Left lobe of liver (tissue), 2 donors: ENCODE measurements at regions not wholly inside any gene's neighbourhood (a gene's known extent, or its start where the extent isn't known, plus 50 kb on each side); places are given as distances from the start of the nearest gene placed in this dataset.
A peak's percentile ranks its signal among the peaks of the same experiment; 100 is the strongest.

Experiments
- ATAC-seq: fragments of 200-7000 bp; cut with Tn5 transposase; one replicate; pipeline ENCODE4 v1.9.1; 2020; ENCODE audit warnings: mild to moderate bottlenecking, moderate library complexity
- DNase-seq: peaks from one replicate; pipeline ENCODE4 v3.0.0-alpha.2; 2020; ENCODE audit warnings: low spot score
- donor health status: DM: no; HTN: no; CAD: no; lungs with moderate emphysema.
- donor health status: DM: no; HTN: yes; CAD: no.

DNA sequence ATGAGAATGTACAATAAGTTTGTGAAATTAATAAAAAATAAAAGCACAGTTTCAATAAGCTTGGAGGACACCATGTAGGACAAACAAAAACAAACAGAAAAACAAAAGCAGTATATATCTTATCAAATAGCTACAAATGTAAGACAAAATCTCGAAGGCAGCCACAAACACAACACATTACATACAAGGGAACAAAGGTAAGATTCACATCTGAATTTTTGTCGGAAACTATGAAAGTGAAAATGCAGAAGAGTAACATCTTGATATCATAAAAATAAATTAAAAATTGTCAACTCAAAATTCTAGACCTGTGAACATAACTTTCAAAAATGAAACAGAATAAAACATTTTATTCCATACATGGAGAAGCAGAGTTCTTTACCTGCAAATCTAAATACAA is 1049.5 kb upstream of the ADGRL2 start:
- DNase-seq, result no peak

DNA sequence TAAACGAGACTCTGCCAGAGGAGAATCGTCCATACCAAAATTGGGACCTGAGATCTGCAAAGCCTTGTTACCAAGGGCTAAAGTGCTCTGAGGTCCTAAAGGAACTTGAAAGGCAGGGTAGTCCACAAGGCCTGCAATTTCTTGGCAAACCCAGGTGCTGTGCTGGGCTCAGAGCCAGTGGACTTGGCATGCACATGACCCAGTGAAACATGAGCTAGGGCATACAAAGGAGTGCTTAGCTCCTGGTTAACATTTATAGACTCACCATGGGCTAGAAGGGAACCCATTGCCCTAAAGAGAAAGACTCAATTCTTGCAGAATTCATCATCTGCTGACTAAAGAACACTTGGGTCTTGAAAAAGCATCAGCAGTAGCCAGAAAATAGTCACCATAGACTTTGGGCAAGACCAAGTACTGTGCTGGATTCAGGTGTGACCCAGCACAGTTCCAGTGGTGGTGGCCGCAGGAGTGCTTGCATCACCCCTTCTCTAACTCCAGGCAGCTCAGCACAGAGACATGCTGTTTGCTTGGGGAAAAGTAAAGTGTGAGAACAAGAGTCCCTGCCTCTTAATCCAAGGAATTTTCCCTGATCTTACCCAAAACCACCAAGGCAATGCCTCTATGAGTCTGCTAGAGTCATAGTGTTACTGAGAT is 1069.4 kb upstream of the ADGRL2 start:
- ATAC-seq, result peak; percentile 97
- peak; percentile 84 for DNase-seq

More for the DNA sequence above, 1049.5 kb upstream of the ADGRL2 start:
- ATAC-seq, result no peak

DNA sequence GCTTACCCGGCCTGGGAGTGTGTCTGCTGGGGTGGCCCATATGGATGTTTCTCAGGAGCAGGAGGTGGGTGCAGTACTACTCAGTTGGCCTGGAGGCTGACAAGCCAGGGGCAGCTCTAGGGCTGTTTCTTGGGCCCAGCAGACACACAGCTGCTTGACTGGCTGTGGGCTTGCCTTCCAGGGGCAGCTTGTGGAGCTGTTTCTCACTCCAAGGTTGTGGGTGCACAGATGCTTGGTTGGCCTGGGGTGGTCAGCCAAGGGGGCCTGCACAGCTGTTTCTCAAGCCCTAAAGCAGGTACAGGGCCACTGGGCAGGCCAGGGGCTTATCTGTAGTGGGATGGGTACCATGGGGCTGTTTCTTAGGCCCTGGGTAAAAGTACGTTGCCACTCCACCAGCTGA is 1078.1 kb upstream of the ADGRL2 start:
- no peak for DNase-seq
- no peak for ATAC-seq

DNA sequence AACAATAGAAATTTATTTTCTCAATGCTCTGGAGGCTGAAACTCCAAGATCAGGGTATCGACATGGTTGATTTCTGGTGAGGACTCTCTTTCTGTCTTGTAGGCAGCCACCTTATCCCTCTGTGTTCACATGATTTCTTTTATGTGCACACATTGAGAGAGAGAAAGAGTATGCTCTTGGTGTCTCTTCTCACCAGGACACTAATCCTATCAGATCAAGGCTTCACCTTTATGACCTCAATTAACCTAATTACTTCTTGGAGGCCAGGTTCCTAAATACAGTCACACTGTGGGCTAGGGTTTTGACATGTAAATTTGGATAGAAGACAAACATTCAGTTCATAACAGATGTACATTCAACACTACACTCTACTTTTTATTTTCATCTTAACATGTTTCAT is 1094.2 kb upstream of the ADGRL2 start:
- no peak for ATAC-seq

DNA sequence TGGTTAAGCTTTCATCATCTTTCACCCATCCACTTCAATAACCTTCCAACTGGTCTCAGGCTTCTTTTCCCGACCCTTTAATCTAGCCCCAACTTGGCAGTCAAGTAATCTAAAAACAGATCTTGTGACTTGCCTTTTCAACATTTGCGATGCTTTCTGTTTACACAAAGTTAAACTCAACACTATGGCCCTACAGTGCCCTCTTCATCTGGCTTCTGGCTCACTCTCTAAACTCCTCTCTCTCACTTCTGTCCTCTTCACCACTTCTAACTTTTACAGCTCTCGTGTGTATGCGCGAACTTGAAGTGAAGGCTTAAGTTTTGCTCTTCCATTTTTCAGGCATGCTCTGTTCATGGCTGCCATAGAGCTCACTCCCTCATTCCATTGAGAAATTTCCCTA is 1122.3 kb upstream of the ADGRL2 start:
- no peak for DNase-seq
- peak; percentile 60 for ATAC-seq

More for the DNA sequence above, 1094.2 kb upstream of the ADGRL2 start:
- no peak for DNase-seq

DNA sequence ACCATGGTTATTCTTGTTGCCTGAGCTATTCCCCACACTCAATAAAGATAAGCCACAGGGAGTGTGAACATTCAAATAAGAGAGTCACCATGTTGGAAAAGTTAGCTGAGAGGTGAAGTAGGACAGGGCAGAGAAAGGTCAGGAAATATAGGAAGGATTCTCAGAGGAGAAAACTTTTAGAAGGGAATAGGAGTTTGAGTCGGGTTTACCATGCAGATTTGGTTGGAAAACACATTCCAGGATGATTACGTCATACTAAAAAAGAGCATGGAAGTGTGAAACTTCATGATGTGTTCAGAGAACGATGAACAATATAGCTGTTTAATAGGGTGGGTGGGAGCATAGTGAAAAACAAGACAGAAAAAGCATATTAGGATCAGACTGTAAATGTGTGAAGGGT is 1125.3 kb upstream of the ADGRL2 start:
- DNase-seq (no peak), ATAC-seq (no peak)

DNA sequence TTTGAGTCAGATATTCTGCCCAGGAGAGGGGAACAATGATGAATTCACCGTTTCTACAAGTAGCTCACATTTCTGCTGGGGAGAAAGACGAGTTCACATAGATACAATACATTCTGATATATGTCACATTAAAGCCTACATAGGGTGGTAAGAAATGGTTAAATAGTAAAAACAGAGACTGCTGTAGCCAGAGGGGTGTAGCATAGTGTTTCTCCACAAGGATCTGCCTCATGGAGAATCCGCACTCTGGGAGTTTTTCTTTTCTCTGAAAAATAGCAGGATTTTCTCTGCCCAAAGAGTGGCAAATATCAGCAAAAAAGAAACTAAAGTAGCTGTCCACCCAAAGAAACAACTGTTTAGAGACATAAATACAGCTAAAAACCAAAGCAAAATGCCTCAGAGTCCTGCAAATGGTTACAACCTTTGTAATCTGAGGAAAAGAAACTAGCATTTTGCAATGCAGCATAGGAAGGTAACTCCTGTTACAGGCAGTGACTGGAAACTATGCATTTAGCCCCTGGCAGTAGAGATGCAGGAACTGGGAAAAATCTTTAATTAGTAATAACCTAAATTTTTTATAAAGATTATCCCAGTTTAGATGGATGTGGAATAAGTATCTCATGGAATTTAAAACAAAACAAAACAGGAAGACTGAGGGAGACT is 1126.7 kb upstream of the ADGRL2 start:
- ATAC-seq (peak; percentile 65), DNase-seq (no peak)

DNA sequence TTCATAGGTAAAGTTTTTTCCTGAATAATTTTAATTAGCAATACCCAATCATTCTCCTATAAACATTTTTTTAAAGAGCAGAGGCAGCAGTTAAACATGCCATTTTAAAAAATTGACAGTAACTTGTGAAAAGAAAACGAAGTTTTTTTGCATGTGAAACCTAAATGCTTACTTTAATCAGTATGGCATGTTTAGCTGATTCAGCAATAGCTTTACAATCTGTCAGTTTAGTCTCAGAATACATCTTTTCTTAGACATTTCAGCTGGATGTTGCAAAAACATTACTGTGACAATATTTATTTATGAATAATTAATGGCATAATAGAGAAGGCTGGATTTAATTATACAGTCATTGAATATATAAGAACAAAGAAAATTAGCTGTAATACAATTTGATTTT is 1132.4 kb upstream of the ADGRL2 start:
- DNase-seq, result no peak
- no peak for ATAC-seq

DNA sequence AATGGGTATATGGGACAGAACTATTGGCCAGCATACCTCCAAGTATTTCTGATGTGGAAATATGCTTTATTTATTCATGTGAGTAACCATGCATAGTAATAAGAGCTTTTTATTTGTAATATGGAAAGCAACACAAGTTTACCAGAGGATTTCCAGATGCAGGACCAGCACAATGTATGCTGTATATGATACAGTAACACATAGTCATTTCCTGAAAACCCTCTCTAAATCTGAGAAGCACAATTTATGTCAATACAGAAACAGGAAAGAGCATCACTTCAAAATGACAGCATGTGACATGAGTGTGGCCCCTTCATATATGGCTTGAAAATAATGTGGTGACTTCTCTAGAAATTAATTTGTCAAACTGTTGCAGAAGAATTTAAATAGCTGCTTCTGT is 1134.7 kb upstream of the ADGRL2 start:
- no peak for DNase-seq
- ATAC-seq, result no peak

DNA sequence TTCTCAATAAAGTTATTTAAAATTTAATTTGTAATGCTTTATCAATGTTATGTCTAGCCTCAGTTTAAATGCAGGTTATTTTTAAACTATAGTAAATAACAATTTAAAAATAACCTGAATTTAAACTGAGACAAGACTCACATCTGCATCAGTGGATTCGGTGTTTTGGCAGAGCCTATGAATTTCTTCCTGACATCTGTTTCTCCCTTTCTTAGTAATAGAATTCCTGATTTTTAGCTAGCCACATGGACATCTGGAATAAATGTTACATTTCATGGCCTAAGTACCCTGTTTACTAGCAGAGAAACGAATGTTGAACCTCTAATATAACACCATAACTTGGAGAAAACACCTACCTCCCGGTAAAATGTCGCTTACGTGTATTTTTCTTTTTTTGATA is 1141.6 kb upstream of the ADGRL2 start:
- DNase-seq (no peak), ATAC-seq (no peak)

DNA sequence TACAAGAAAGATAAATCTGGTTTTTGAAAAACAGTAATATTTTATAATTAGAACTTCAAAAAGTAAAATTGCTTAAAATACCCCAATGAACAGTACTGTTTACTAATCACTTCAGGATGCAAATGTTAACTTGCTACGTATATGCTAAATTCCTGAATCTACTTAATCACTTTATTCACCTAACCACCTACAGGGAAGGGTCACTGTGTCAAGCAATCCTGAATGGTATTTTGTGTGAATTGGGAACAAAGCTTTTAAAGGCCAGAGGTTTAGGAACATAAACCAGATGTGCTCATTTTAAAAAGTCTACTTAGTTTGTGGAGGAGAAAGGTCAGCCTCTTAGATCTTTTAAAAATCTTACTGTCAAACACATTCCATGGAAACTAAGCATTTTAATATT is 1143.0 kb upstream of the ADGRL2 start:
- DNase-seq (no peak), ATAC-seq (peak; percentile 9)

DNA sequence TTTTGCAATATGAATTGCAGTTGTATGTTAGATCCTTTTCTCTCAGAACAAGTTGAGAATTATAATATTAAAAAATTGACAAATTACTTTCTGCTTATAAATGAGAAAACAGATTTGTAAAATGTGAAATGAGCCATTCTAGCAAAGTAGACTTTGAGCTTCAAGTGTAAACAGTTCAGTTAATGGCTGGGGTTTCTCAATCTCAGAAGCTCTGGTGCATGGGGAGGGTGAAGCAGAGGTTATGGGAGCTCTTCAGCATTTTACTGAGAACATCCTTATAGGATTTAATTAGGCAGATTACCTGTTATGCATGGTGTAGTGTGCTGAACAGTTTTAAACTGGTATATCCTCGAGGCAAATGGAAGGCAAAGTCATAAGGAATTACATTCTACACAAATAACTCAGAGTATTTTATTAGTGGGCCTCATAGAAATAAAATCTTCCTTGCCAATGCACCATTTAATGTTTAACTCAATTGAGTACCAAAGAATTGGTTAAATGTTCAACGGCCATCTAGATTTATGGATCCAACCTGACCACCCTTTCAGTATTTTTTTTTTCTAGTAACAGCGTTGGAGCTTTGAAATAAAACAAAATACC is 1143.6 kb upstream of the ADGRL2 start:
- DNase-seq, result peak; percentile 56
- peak; percentile 81 for ATAC-seq

DNA sequence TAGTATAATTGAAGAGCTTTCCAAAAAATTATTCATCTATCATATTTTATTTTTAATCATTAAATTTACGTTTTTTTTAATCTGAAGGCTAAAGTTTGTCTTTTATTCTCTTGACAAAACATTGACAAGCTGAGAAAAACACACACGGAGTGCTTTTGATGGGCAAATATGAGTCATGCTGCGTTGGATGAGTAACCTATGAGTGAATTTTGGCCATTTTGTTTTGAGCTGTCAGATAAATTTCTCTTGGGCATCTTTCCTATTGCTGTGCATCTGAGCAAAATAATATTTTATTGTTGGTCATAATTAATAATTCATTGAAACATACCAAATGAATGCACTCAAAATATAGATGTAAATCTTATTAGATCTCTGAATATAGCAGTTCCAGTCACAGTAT is 1144.1 kb upstream of the ADGRL2 start:
- ATAC-seq (peak; percentile 19), DNase-seq (no peak)

DNA sequence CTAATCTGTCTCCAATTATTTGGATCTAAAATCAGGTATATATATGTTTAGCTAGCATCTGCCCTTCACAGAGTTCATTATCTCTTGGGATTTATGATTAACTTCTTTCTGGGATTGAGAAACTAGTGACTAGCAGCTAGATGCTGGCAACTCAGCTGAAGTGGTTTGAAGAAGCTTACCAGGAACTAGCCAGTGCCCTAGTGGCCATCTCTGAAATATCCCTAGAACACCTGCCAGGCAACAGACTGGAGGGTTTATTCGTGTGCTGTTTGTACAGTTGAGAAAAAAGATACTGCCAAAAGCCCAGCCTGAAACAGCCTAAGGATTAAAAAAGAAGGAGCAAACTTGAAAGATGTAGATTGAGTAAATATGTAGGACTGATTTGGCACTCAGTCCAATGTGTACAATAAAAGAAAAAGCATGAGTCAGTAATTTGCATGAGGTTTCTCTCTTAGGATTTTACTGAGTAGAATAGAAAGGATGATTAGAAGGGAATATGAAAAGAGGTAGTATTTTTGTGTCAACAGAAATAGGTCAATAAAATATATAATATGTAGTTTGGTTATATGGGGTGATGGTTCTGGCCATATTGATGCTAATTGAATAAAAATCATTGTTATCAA is 1144.6 kb upstream of the ADGRL2 start:
- DNase-seq (peak; percentile 78), ATAC-seq (peak; percentile 91)

DNA sequence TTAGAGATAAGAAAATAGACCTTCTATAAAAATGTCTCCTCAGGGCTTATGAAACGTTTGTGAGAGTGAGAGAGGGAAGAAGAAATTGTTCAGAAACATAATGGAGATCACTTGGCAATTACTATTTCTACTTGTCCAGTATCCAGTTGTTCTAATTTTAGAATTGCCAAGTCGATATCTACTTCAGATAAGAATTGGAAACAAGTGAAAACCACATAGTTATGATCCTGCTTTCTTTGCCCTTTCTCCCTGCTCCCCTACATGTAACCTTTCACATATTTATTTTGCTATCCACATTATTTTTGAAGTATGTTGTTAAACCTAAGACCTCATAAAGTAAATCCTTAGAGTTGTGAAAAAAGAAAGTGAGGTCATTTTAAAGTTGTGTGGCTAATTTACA is 1154.7 kb upstream of the ADGRL2 start:
- DNase-seq (no peak), ATAC-seq (peak; percentile 79)

DNA sequence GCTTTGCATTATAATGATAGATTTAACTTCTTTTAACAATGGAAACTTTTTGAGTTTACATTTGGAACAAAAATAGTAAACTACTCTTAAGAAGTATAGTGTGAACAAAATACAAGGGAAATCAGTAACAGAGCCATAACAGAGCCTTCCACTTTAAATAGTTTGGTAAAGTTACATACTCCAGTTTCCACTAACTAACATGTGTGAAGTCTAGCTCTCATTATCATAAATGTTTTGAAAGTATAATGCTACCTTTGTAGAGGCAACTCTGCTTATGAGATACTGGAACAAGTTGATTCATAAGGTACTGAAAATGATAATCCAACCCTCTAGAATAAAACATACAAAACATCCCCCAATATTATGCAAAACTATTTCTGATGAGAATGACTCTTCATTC is 1155.1 kb upstream of the ADGRL2 start:
- DNase-seq (no peak), ATAC-seq (peak; percentile 22)

DNA sequence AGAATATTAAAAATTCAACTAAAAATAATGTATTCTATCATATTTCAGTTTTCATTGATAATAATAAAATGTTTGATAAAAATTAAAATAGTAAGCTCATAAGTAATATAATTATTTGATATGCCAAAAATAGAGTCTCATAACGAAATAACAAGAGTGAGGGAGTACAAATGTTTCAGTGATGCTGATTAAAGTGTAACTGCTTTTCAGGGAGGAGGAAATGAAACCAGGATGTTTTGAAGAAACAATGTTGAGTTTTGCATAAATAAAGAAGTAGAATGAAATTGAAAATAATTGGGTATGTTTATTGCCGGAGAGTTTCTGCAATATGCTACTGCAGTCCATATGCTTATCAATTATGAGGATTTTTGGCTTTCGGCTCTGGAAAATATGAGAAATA is 1159.8 kb upstream of the ADGRL2 start:
- DNase-seq (no peak), ATAC-seq (no peak)

DNA sequence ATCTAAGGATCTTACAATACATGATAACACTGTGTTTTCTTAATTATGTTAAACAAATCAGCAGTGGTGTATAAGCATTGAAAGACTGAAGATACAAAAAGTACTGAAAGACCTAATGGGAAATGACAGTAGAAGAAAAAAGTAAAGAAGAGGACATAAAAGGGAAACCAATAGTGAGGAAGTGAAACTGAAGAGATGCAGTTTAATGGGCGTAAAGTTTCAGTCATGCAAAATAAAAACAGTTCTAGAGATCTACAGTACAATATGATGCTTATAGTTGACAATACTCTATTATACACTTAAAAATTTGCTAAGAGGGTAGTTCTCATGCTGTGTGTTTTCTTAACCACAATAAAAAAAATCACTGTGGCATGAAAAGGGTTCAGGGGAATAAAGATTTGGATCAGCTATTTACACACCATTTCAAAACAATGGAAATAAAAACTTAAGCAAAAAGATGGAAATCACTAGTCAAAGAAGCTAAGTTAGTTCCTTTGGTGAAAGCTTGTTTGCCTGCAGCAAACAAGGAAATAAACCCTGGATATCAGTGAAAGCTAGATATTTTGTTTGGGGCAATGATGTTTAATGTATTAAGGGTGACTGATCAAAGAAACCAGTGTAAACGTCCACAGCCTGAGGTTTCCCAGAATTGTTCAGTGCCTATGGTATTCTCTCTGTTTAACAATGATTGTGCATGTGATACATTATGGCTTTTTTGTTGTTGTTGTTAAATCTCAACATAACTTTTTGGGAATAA is 1160.8 kb upstream of the ADGRL2 start:
- ATAC-seq (no peak), DNase-seq (no peak)

DNA sequence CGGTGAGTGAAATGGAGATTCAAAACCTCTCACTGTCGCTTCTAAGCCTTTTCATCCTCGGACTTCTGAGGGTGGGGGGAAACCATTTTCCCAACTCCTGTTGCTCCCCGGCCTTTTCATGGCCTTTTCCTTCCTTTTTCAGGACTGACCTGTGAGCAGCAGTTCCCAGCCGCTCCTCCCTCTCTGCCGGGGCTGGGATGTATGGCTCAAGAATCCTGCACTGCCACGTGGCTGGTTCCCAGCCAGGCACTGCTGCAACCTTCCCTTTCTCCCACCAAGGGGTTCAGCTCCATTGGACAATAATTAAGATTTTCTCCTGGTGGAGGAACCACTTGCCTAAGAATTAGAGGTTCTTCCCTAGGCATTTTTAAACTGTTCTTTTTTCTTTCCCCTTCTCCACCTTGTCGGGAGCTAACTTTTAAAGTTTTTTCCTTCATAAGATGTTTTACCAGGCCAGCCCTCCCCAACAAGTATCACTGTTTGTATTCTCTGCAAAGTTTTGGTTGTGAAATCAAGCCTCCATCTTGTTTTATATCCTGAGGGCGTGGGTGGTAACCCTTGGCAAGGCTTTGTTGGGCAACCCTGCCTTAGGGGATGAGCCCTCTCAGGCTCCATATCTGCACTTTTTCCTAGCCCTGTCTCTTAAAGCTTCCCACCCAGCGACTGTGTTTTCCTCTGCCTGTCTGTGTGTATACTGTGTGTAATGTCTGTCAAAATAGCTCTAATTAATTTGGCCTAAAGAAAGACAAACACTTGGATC is 1166.6 kb upstream of the ADGRL2 start:
- DNase-seq, result no peak

DNA sequence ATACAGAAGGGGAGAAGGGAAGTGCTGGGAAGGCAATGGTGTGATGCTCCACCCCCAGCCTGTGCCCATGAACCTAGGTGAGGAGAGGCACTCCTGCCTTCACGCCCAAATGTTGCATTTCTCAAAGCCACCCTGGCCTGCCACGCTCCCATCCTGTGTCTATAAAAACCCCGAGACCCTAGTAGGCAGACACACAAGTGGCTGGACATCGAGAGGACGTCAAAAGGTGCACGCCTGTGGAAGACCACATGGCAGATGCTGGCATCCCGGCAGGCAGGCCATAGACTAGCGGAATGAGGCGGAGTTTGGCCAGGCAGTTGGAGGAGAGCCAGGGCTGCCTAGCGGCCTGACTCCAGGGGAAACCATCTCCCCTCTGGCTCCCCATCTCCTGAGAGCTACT is 1168.5 kb upstream of the ADGRL2 start:
- ATAC-seq, result no peak
- DNase-seq, result no peak

More for the DNA sequence above, 1166.6 kb upstream of the ADGRL2 start:
- no peak for ATAC-seq
